Right ventricle myocardium inferior (tissue), 1 donor: ENCODE measurements at regions not wholly inside any gene's neighbourhood (a gene's known extent, or its start where the extent isn't known, plus 50 kb on each side); places are given as distances from the start of the nearest gene placed in this dataset.
"Not testable (repeated sequence)": the region's sequence is repeated elsewhere in the genome, so short reads cannot be mapped to it uniquely, and the experiment has no call there.

Source experiments
- ATAC-seq: fragments of 200-7000 bp; cut with Tn5 transposase; one replicate; pipeline ENCODE4 v1.9.1; 2020; ENCODE audit warnings: mild to moderate bottlenecking, moderate library complexity
- DNase-seq: peaks from one replicate; pipeline ENCODE4 v3.0.0; 2021; ENCODE audit errors: missing footprints
- intact Hi-C: fragments of 100-400 bp; cut with DNase I; formaldehyde crosslinking; loops from one replicate; pipeline ENCODE4 v1.11.0; 2022
- donor health status: DM: no; HTN: yes; CAD: no; lungs with severe emphysema.

- ATAC-seq (no peak), DNase-seq (no peak)
- intact Hi-C loops: no loop called here
Observed at GRCh38 chrX:112197840-112198239, 115.3 kb upstream of the TRPC5 start.

- ATAC-seq (no peak), DNase-seq (no peak)
- intact Hi-C loops: no loop called here
Observed at GRCh38 chrX:112190646-112191045, 108.1 kb upstream of the TRPC5 start.

GRCh38 chrX:112181361-112181760 is 98.8 kb upstream of the TRPC5 start:
- DNase-seq, intact Hi-C loops, ATAC-seq: not testable (repeated sequence)

GRCh38 chrX:112164420-112164819 is 81.8 kb upstream of the TRPC5 start:
- DNase-seq (no peak), ATAC-seq (no peak)
- intact Hi-C loops: no loop called here

- ATAC-seq: no peak
- intact Hi-C loops: no loop called here
- DNase-seq: no peak
Observed at GRCh38 chrX:112163906-112164305, 81.3 kb upstream of the TRPC5 start.

GRCh38 chrX:112148397-112148796 is 65.8 kb upstream of the TRPC5 start:
- intact Hi-C loops: no loop called here
- ATAC-seq (no peak), DNase-seq (no peak)

- no peak for ATAC-seq
- DNase-seq: no peak
- intact Hi-C loops: loop anchor here (2.0 kb wide), 1 partner anchor 278 kb away; no protein-coding TSS in a partner anchor
Observed at GRCh38 chrX:112147206-112147605, 64.6 kb upstream of the TRPC5 start.

- intact Hi-C loops: no loop called here
- ATAC-seq (no peak), DNase-seq (no peak)
Observed at GRCh38 chrX:112137276-112137675, 54.7 kb upstream of the TRPC5 start.
